Calu3 (cell line): ENCODE measurements at regions not wholly inside any gene's neighbourhood (a gene's known extent, or its start where the extent isn't known, plus 50 kb on each side); places are given as distances from the start of the nearest gene placed in this dataset.

Source experiments
- BruUV-seq: library from RNA; stranded (reverse); fragments of 400-500 nt; replicated peaks from 2 replicates; lab custom pipeline; 2021; lab: Mats Ljungman, UMichigan
- CTCF ChIA-PET: fragments of 300-600 bp; sonication (Branson Sonifier 250); formaldehyde crosslinking; loops from one replicate; lab custom pipeline; 2022; ENCODE audit warnings: antibody characterized with exemption; lab: Charles Lee
- DNase-seq: peaks from one replicate; pipeline ENCODE4 v3.0.0; 2022
- H3K27ac Mint-ChIP-seq: one replicate; pipeline ENCODE4 v1.8.0; 2022; ENCODE audit warnings: mixed read lengths; ENCODE audit not compliant: unreplicated experiment
- H3K27me3 Mint-ChIP-seq: one replicate; pipeline ENCODE4 v1.8.0; 2022; ENCODE audit warnings: mixed read lengths; ENCODE audit not compliant: unreplicated experiment
- H3K36me3 Mint-ChIP-seq: one replicate; pipeline ENCODE4 v1.8.0; 2022; ENCODE audit warnings: mild to moderate bottlenecking, moderate library complexity, mixed read lengths; ENCODE audit not compliant: insufficient read depth, unreplicated experiment
- H3K4me1 Mint-ChIP-seq: one replicate; pipeline ENCODE4 v1.8.0; 2022; ENCODE audit warnings: mild to moderate bottlenecking, low read depth, mixed read lengths; ENCODE audit not compliant: unreplicated experiment
- H3K4me3 Mint-ChIP-seq: one replicate; pipeline ENCODE4 v1.8.0; 2022; ENCODE audit warnings: mild to moderate bottlenecking, low read depth, moderate library complexity, mixed read lengths; ENCODE audit not compliant: unreplicated experiment
- H3K9me3 Mint-ChIP-seq: one replicate; pipeline ENCODE4 v1.8.0; 2022; ENCODE audit warnings: low read depth, mixed read lengths; ENCODE audit not compliant: unreplicated experiment
- CTCF ChIP-seq: fragments of 200-600 bp; IDR thresholded peaks from one replicate; pipeline ENCODE4 v1.8.0; 2022; ENCODE audit warnings: antibody characterized with exemption; ENCODE audit not compliant: unreplicated experiment
- intact Hi-C: fragments of 100-400 bp; cut with micrococcal nuclease; formaldehyde crosslinking; loops from one replicate; pipeline ENCODE4 v1.10.0; 2022; ENCODE audit not compliant: unreplicated experiment

- Mint-ChIP-seq H3K36me3 (no peaks in the 10 kb centered on the region), H3K4me3 (no peak overlapping the region), H3K27ac (no peak overlapping the region), H3K4me1 (peaks cover 22% of the 10 kb centered on the region), H3K9me3 (no peaks in the 10 kb centered on the region), H3K27me3 (no peaks in the 10 kb centered on the region)
- BruUV-seq, result no TSS peak
- intact Hi-C loops, result no loop called here
- no peak for DNase-seq
- no peak for TF ChIP-seq CTCF
- CTCF ChIA-PET, result interaction anchor here (0.6 kb wide), 1 partner anchor 70 kb away, joined by 3 read pairs; no protein-coding TSS in a partner anchor
These were observed 68.1 kb upstream of the ABL1 start for GRCh38 chr9:130766927-130767307.

GRCh38 chr9:130768265-130768664, 66.8 kb upstream of the ABL1 start:
- no peaks in the 10 kb centered on the region for H3K27me3 Mint-ChIP-seq
- intact Hi-C loops, result no loop called here
- no peaks in the 10 kb centered on the region for H3K36me3 Mint-ChIP-seq
- DNase-seq, result no peak
- peaks cover 22% of the 10 kb centered on the region for H3K4me1 Mint-ChIP-seq
- no peak overlapping the region for H3K27ac Mint-ChIP-seq
- H3K9me3 Mint-ChIP-seq, result no peaks in the 10 kb centered on the region
- no peak for TF ChIP-seq CTCF
- no TSS peak for BruUV-seq
- CTCF ChIA-PET, result no interaction called here
- no peak overlapping the region for H3K4me3 Mint-ChIP-seq

- BruUV-seq, result no TSS peak
These were observed 66.1 kb upstream of the ABL1 start for GRCh38 chr9:130768891-130769403.

GRCh38 chr9:130770093-130770492, 65.0 kb upstream of the ABL1 start:
- H3K9me3 Mint-ChIP-seq, result peaks cover 2% of the 10 kb centered on the region
- CTCF ChIA-PET, result interaction anchor here (0.6 kb wide), 1 partner anchor 158 kb away, joined by 3 read pairs; no protein-coding TSS in a partner anchor
- no peaks in the 10 kb centered on the region for H3K36me3 Mint-ChIP-seq
- no peak for TF ChIP-seq CTCF
- H3K4me1 Mint-ChIP-seq, result peaks cover 22% of the 10 kb centered on the region
- intact Hi-C loops, result no loop called here
- no peaks in the 10 kb centered on the region for H3K27me3 Mint-ChIP-seq
- H3K27ac Mint-ChIP-seq, result no peak overlapping the region
- no TSS peak for BruUV-seq
- DNase-seq, result no peak
- H3K4me3 Mint-ChIP-seq, result no peak overlapping the region

More at GRCh38 chr9:130768891-130769403, 66.1 kb upstream of the ABL1 start:
- intact Hi-C loops, result no loop called here
- no peak for DNase-seq
- no peak overlapping the region for H3K27ac Mint-ChIP-seq
- CTCF ChIA-PET, result interaction anchor here (0.7 to 1.0 kb wide), 4 partner anchors 46 to 98 kb away, joined by 3 to 7 read pairs (median 4); no protein-coding TSS in a partner anchor
- peaks cover 22% of the 10 kb centered on the region for H3K4me1 Mint-ChIP-seq
- no peaks in the 10 kb centered on the region for H3K36me3 Mint-ChIP-seq
- TF ChIP-seq CTCF, result no peak
- no peaks in the 10 kb centered on the region for H3K27me3 Mint-ChIP-seq
- H3K4me3 Mint-ChIP-seq, result no peak overlapping the region
- no peaks in the 10 kb centered on the region for H3K9me3 Mint-ChIP-seq
